ENCODE measurements at regions not wholly inside any gene's neighbourhood (a gene's known extent, or its start where the extent isn't known, plus 50 kb on each side); places are given as distances from the start of the nearest gene placed in this dataset.
"Not testable (repeated sequence)": the region's sequence is repeated elsewhere in the genome, so short reads cannot be mapped to it uniquely, and the experiment has no call there.

- Histone ChIP-seq H3K27ac (no peak overlapping the region), H3K36me3 (no peaks in the 10 kb centered on the region), H3K9me3 (no peaks in the 10 kb centered on the region), H3K4me3 (no peak overlapping the region), H3K27me3 (peaks cover 10 to 79% (median 43%) of the 10 kb centered on the region in 9 donors), H3K4me1 (peaks cover 0 to 11% (median 0%) of the 10 kb centered on the region in 12 donors)
- 40 to 48% (median 45%) methylated on average over 2 of the region's 2 CpGs for WGBS, 4 donors
- intact Hi-C loops (cut with DNase I): loop anchor here in 8 of 10 donors (1.0 to 5.0 kb wide), 3 partner anchors 131 to 133 kb away; no protein-coding TSS in a partner anchor
- no peak for TF ChIP-seq CTCF (IDR thresholded peaks at IDR 0.05)
- TF ChIP-seq POLR2A (IDR thresholded peaks at IDR 0.05): no peak
- ATAC-seq (no peak), DNase-seq (no peak)
Measured at GRCh38 chr15:83380059-83380458, 67.1 kb upstream of the SH3GL3 start.

GRCh38 chr15:83380682-83381081 is 66.5 kb upstream of the SH3GL3 start:
- H3K27ac ChIP-seq: no peak overlapping the region
- peaks cover 0 to 11% (median 0%) of the 10 kb centered on the region in 12 donors for H3K4me1 ChIP-seq
- H3K36me3 ChIP-seq: no peaks in the 10 kb centered on the region
- 23 to 31% (median 29%) methylated on average over 4 of the region's 4 CpGs for WGBS, 4 donors
- intact Hi-C loops (cut with DNase I): loop anchor here in 8 of 10 donors (1.0 to 5.0 kb wide), 3 partner anchors 132 to 133 kb away; no protein-coding TSS in a partner anchor
- peaks cover 10 to 73% (median 41%) of the 10 kb centered on the region in 9 donors for H3K27me3 ChIP-seq
- TF ChIP-seq CTCF (IDR thresholded peaks at IDR 0.05): peak; percentile 11 to 54 (median 37)
- no peak for TF ChIP-seq POLR2A (IDR thresholded peaks at IDR 0.05)
- H3K9me3 ChIP-seq: no peaks in the 10 kb centered on the region
- ATAC-seq (peak in 3 of 4 donors; percentile 70 to 82 (median 77)), DNase-seq (peak in 2 of 5 donors; percentile 21 to 42)
- no peak overlapping the region for H3K4me3 ChIP-seq

- WGBS, 4 donors: 81 to 92% (median 90%) methylated on average over 22 to 31 of the region's 36 CpGs
- not testable (repeated sequence) for ATAC-seq, H3K4me3 ChIP-seq, DNase-seq, H3K27ac ChIP-seq, H3K9me3 ChIP-seq, H3K36me3 ChIP-seq
- Histone ChIP-seq H3K4me1 (peaks cover 0 to 11% (median 0%) of the 10 kb centered on the region in 12 donors), H3K27me3 (peaks cover 3 to 43% (median 18%) of the 10 kb centered on the region in 9 donors)
- intact Hi-C loops (cut with DNase I): loop anchor here in 2 of 10 donors (5.0 kb wide), 1 partner anchor 136 kb away; no protein-coding TSS in a partner anchor
Measured at GRCh38 chr15:83383608-83384139, 63.5 kb upstream of the SH3GL3 start.

- Histone ChIP-seq H3K4me3 (no peak overlapping the region), H3K27ac (no peak overlapping the region), H3K4me1 (peaks cover 0 to 7% (median 0%) of the 10 kb centered on the region in 12 donors), H3K27me3 (peaks cover 0 to 42% (median 7%) of the 10 kb centered on the region in 9 donors), H3K36me3 (no peaks in the 10 kb centered on the region), H3K9me3 (no peaks in the 10 kb centered on the region)
- TF ChIP-seq POLR2A (IDR thresholded peaks at IDR 0.05) (no peak), CTCF (IDR thresholded peaks at IDR 0.05) (no peak)
- no peak for DNase-seq
- intact Hi-C loops (cut with DNase I): no loop called here
- WGBS, 4 donors: 6 to 25% (median 12%) methylated on average over 6 of the region's 6 CpGs
- no peak for ATAC-seq
Measured at GRCh38 chr15:83396101-83396500, 51.0 kb upstream of the SH3GL3 start.
